ENCODE measurements at regions not wholly inside any gene's neighbourhood (a gene's known extent, or its start where the extent isn't known, plus 50 kb on each side); places are given as distances from the start of the nearest gene placed in this dataset.

- H3K4me3 Mint-ChIP-seq, result no peak overlapping the region
- H3K36me3 Mint-ChIP-seq (ENCODE audit: low read depth), result no peaks in the 10 kb centered on the region
- H3K27me3 Mint-ChIP-seq, result peaks cover 35% of the 10 kb centered on the region
- no peak overlapping the region for H3K27ac Mint-ChIP-seq
- no peaks in the 10 kb centered on the region for H3K9me3 Mint-ChIP-seq
- intact Hi-C loops (cut with micrococcal nuclease), result loop anchor here (10.0 kb wide), 1 partner anchor 63 kb away; no protein-coding TSS in a partner anchor
- no peak for DNase-seq
- peaks cover 16% of the 10 kb centered on the region for H3K4me1 Mint-ChIP-seq
These were observed 142.4 kb upstream of the RGMA start for GRCh38 chr15:93231261-93231925.

- no peak overlapping the region for H3K27ac Mint-ChIP-seq
- no peaks in the 10 kb centered on the region for H3K9me3 Mint-ChIP-seq
- no peak overlapping the region for H3K4me3 Mint-ChIP-seq
- peaks cover 10% of the 10 kb centered on the region for H3K4me1 Mint-ChIP-seq
- DNase-seq, result no peak
- H3K36me3 Mint-ChIP-seq (ENCODE audit: low read depth), result no peaks in the 10 kb centered on the region
- H3K27me3 Mint-ChIP-seq, result peaks cover 39% of the 10 kb centered on the region
- intact Hi-C loops (cut with micrococcal nuclease), result no loop called here
These were observed 139.5 kb upstream of the RGMA start for GRCh38 chr15:93228546-93228945.

- intact Hi-C loops (cut with micrococcal nuclease), result no loop called here
- no peak overlapping the region for H3K4me3 Mint-ChIP-seq
- no peaks in the 10 kb centered on the region for H3K9me3 Mint-ChIP-seq
- H3K36me3 Mint-ChIP-seq (ENCODE audit: low read depth), result no peaks in the 10 kb centered on the region
- DNase-seq, result no peak
- peaks cover 24% of the 10 kb centered on the region for H3K27me3 Mint-ChIP-seq
- H3K4me1 Mint-ChIP-seq, result peaks cover 2% of the 10 kb centered on the region
- no peak overlapping the region for H3K27ac Mint-ChIP-seq
These were observed 134.8 kb upstream of the RGMA start for GRCh38 chr15:93223803-93224202.

GRCh38 chr15:93221759-93222158 lies 132.7 kb upstream of the RGMA start:
- Mint-ChIP-seq H3K36me3 (ENCODE audit: low read depth) (no peaks in the 10 kb centered on the region), H3K27me3 (peaks cover 17% of the 10 kb centered on the region), H3K4me1 (peaks cover 2% of the 10 kb centered on the region), H3K4me3 (peak overlapping the region; percentile 51), H3K9me3 (no peaks in the 10 kb centered on the region), H3K27ac (no peak overlapping the region)
- DNase-seq, result no peak
- intact Hi-C loops (cut with micrococcal nuclease), result no loop called here

GRCh38 chr15:93219859-93220420 lies 130.9 kb upstream of the RGMA start:
- Mint-ChIP-seq H3K27me3 (peaks cover 8% of the 10 kb centered on the region), H3K4me3 (no peak overlapping the region), H3K27ac (no peak overlapping the region), H3K36me3 (ENCODE audit: low read depth) (no peaks in the 10 kb centered on the region), H3K4me1 (peaks cover 2% of the 10 kb centered on the region), H3K9me3 (no peaks in the 10 kb centered on the region)
- no peak for DNase-seq
- intact Hi-C loops (cut with micrococcal nuclease), result no loop called here

- no peak overlapping the region for H3K4me3 Mint-ChIP-seq
- no peaks in the 10 kb centered on the region for H3K36me3 Mint-ChIP-seq (ENCODE audit: low read depth)
- H3K27ac Mint-ChIP-seq, result no peak overlapping the region
- no peaks in the 10 kb centered on the region for H3K9me3 Mint-ChIP-seq
- no peak for DNase-seq
- peaks cover 2% of the 10 kb centered on the region for H3K4me1 Mint-ChIP-seq
- H3K27me3 Mint-ChIP-seq, result peaks cover 3% of the 10 kb centered on the region
- intact Hi-C loops (cut with micrococcal nuclease), result no loop called here
These were observed 128.3 kb upstream of the RGMA start for GRCh38 chr15:93217343-93217742.

- DNase-seq, result no peak
- intact Hi-C loops (cut with micrococcal nuclease), result no loop called here
- Mint-ChIP-seq H3K27ac (no peak overlapping the region), H3K9me3 (no peaks in the 10 kb centered on the region), H3K4me3 (no peak overlapping the region), H3K4me1 (no peaks in the 10 kb centered on the region), H3K36me3 (ENCODE audit: low read depth) (no peaks in the 10 kb centered on the region), H3K27me3 (peaks cover 2% of the 10 kb centered on the region)
These were observed 125.1 kb upstream of the RGMA start for GRCh38 chr15:93214106-93214505.

- no peaks in the 10 kb centered on the region for H3K4me1 Mint-ChIP-seq
- intact Hi-C loops (cut with micrococcal nuclease), result no loop called here
- H3K27me3 Mint-ChIP-seq, result peaks cover 2% of the 10 kb centered on the region
- H3K36me3 Mint-ChIP-seq (ENCODE audit: low read depth), result no peaks in the 10 kb centered on the region
- H3K27ac Mint-ChIP-seq, result no peak overlapping the region
- H3K4me3 Mint-ChIP-seq, result no peak overlapping the region
- DNase-seq, result no peak
- no peaks in the 10 kb centered on the region for H3K9me3 Mint-ChIP-seq
These were observed 124.3 kb upstream of the RGMA start for GRCh38 chr15:93213281-93213680.

- H3K27me3 Mint-ChIP-seq, result peaks cover 2% of the 10 kb centered on the region
- H3K4me1 Mint-ChIP-seq, result no peaks in the 10 kb centered on the region
- H3K27ac Mint-ChIP-seq, result no peak overlapping the region
- intact Hi-C loops (cut with micrococcal nuclease), result no loop called here
- no peak for DNase-seq
- H3K4me3 Mint-ChIP-seq, result no peak overlapping the region
- no peaks in the 10 kb centered on the region for H3K36me3 Mint-ChIP-seq (ENCODE audit: low read depth)
- H3K9me3 Mint-ChIP-seq, result no peaks in the 10 kb centered on the region
These were observed 123.6 kb upstream of the RGMA start for GRCh38 chr15:93212578-93212977.

- H3K4me1 Mint-ChIP-seq, result no peaks in the 10 kb centered on the region
- H3K27ac Mint-ChIP-seq, result no peak overlapping the region
- H3K4me3 Mint-ChIP-seq, result no peak overlapping the region
- H3K9me3 Mint-ChIP-seq, result no peaks in the 10 kb centered on the region
- H3K36me3 Mint-ChIP-seq (ENCODE audit: low read depth), result no peaks in the 10 kb centered on the region
- peaks cover 2% of the 10 kb centered on the region for H3K27me3 Mint-ChIP-seq
- intact Hi-C loops (cut with micrococcal nuclease), result no loop called here
- DNase-seq, result no peak
These were observed 122.0 kb upstream of the RGMA start for GRCh38 chr15:93210995-93211394.

- no peak for DNase-seq
- H3K27ac Mint-ChIP-seq, result no peak overlapping the region
These were observed 120.9 kb upstream of the RGMA start for GRCh38 chr15:93209690-93210445.

GRCh38 chr15:93206893-93207292 lies 117.9 kb upstream of the RGMA start:
- intact Hi-C loops (cut with micrococcal nuclease), result no loop called here
- Mint-ChIP-seq H3K27ac (no peak overlapping the region), H3K4me1 (no peaks in the 10 kb centered on the region), H3K27me3 (peaks cover 6% of the 10 kb centered on the region), H3K9me3 (no peaks in the 10 kb centered on the region), H3K4me3 (no peak overlapping the region), H3K36me3 (ENCODE audit: low read depth) (no peaks in the 10 kb centered on the region)
- DNase-seq, result no peak

More at GRCh38 chr15:93209690-93210445, 120.9 kb upstream of the RGMA start:
- Mint-ChIP-seq H3K27me3 (peaks cover 4% of the 10 kb centered on the region), H3K4me1 (no peaks in the 10 kb centered on the region), H3K4me3 (no peak overlapping the region), H3K9me3 (no peaks in the 10 kb centered on the region), H3K36me3 (ENCODE audit: low read depth) (no peaks in the 10 kb centered on the region)
- intact Hi-C loops (cut with micrococcal nuclease), result no loop called here

GRCh38 chr15:93205413-93205812 lies 116.4 kb upstream of the RGMA start:
- Mint-ChIP-seq H3K4me3 (no peak overlapping the region), H3K9me3 (no peaks in the 10 kb centered on the region), H3K27ac (no peak overlapping the region), H3K4me1 (no peaks in the 10 kb centered on the region), H3K27me3 (peaks cover 6% of the 10 kb centered on the region), H3K36me3 (ENCODE audit: low read depth) (no peaks in the 10 kb centered on the region)
- DNase-seq, result no peak
- intact Hi-C loops (cut with micrococcal nuclease), result no loop called here

- Mint-ChIP-seq H3K27me3 (peaks cover 16% of the 10 kb centered on the region), H3K9me3 (no peaks in the 10 kb centered on the region), H3K27ac (no peak overlapping the region), H3K36me3 (ENCODE audit: low read depth) (no peaks in the 10 kb centered on the region), H3K4me1 (no peaks in the 10 kb centered on the region), H3K4me3 (no peak overlapping the region)
- intact Hi-C loops (cut with micrococcal nuclease), result no loop called here
- DNase-seq, result no peak
These were observed 114.0 kb upstream of the RGMA start for GRCh38 chr15:93203036-93203435.

Data from activated CD4-positive, alpha-beta T cell treated with anti-CD3 and anti-CD28 coated beads, Interleukin-2, amount 10 ng/mL, durations not matched to agents 24 days and 14 days (primary cell).